Panc1 (cell line): ENCODE measurements at regions not wholly inside any gene's neighbourhood (a gene's known extent, or its start where the extent isn't known, plus 50 kb on each side); places are given as distances from the start of the nearest gene placed in this dataset.

Experiments used
- REST ChIP-seq, 2 experiments: IDR thresholded peaks; 2 replicates each; pipeline ENCODE4 v1.6.1; 2011 to 2012; ENCODE audit warnings: low read depth in 2 of 2, control low read depth in 1 of 2, low read length in 1 of 2, mild to moderate bottlenecking in 1 of 2, moderate library complexity in 1 of 2; ENCODE audit not compliant: insufficient read depth in 1 of 2
- TF ChIP-seq, protein P1 (sequence below): fragments of 450-650 bp; IDR thresholded peaks from 2 replicates; pipeline ENCODE4 v1.5.1; 2017; ENCODE audit warnings: mild to moderate bottlenecking

GRCh38 chr10:78542141-78542489 lies 508.5 kb downstream of the RPS24 start:
- TF ChIP-seq, protein P1, sequence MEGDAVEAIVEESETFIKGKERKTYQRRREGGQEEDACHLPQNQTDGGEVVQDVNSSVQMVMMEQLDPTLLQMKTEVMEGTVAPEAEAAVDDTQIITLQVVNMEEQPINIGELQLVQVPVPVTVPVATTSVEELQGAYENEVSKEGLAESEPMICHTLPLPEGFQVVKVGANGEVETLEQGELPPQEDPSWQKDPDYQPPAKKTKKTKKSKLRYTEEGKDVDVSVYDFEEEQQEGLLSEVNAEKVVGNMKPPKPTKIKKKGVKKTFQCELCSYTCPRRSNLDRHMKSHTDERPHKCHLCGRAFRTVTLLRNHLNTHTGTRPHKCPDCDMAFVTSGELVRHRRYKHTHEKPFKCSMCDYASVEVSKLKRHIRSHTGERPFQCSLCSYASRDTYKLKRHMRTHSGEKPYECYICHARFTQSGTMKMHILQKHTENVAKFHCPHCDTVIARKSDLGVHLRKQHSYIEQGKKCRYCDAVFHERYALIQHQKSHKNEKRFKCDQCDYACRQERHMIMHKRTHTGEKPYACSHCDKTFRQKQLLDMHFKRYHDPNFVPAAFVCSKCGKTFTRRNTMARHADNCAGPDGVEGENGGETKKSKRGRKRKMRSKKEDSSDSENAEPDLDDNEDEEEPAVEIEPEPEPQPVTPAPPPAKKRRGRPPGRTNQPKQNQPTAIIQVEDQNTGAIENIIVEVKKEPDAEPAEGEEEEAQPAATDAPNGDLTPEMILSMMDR: no peak
- no peak for TF ChIP-seq REST (IDR thresholded peaks at IDR 0.05; ENCODE audit: insufficient read depth in 1 of 2, low read depth in 2 of 2, low read length in 1 of 2)
